ENCODE measurements at regions not wholly inside any gene's neighbourhood (a gene's known extent, or its start where the extent isn't known, plus 50 kb on each side); places are given as distances from the start of the nearest gene placed in this dataset.

- DNase-seq (ENCODE audit: extremely low spot score, insufficient read length, low read depth) = peak; percentile 2
- peak; percentile 31 for FAIRE-seq
Measured at GRCh38 chr11:29432719-29433325, 584.0 kb downstream of the KCNA4 start.

DNA sequence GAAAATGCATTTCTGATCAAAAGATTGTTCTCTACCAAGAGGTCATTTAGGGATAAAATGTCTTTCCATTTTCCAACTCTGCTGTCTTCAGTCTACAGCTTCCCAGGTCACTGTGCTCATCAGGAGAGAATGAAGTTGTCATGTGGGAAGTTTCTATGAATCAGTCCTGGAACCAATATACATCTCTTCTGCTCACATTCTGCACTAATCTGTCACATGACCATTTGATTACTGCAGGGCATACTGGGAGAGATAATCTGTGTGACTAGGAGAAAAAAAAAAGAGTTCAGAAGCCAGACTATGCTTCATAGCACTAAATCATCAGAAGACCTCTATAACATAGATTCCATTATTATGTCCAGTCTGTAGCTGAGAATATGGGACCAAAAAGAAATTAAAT, 611.5 kb downstream of the KCNA4 start:
- no peak for DNase-seq (ENCODE audit: extremely low spot score, insufficient read length, low read depth)
- FAIRE-seq = no peak

DNA sequence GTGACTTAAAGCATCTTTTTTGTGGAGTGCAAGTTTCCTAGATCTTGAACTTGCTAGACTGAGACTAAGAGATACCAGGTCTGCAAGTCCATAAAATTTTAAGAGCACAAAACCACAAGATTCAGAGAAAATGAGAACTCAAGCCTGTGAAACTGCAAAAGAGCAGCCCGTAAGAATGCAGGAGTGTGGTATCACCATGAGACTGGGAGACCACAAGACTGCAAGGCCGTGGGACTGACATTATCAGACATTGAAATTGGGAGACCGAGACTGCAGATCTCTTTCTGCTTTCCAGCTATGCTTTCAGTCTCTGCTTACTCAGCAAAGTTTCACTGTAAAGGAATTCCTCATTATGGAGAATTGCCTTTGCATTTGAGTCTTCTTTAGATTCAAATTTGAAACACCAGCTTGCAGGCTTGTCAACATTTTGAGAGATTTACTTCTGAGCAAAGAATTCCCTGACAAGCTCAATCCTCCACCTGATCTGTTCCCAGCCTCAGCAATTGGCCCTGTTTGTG, 621.2 kb downstream of the KCNA4 start:
- no peak for FAIRE-seq

DNA sequence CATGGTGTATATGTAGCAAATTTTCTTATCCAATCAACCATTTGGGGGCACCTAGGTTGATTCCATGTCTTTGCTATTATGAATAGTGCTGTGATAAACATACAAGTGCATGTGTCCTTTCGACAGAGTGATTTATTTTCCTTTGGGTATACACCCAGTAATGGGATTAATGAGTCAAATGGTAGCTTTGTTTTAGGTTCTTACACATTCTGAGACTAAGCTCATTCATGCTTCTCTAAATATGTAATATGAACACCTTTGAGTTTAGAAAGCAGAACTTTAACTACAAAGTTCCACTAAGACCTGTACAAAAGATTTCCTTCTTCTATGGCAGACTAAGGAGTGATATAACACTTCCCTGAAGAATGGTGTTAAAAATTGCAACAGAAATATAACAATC, 627.0 kb downstream of the KCNA4 start:
- FAIRE-seq = no peak
- DNase-seq (ENCODE audit: extremely low spot score, insufficient read length, low read depth) = no peak

More for the DNA sequence above, 621.2 kb downstream of the KCNA4 start:
- no peak for DNase-seq (ENCODE audit: extremely low spot score, insufficient read length, low read depth)

DNA sequence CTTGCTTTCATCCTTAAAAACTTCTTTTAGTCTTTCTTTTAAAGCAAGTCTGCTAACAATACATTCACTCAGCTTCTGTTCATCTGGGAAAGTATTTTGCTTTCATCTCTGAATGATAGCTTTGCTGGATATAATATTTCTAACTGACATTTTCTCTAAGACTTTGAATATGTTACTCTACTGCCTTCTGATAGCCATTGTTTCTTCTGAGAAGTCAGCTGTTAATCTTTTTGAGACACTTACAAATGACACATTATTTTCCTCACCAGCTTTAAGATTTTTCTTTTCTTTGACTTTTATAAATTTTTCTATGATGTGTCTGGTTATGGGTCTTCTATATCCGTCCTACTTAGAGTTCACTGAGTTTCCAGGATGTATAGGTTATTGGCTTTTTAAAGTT, 643.1 kb downstream of the KCNA4 start:
- no peak for DNase-seq (ENCODE audit: extremely low spot score, insufficient read length, low read depth)
- no peak for FAIRE-seq

- no peak for FAIRE-seq
Measured at GRCh38 chr11:29368126-29368525, 648.7 kb downstream of the KCNA4 start.

GRCh38 chr11:29364006-29364405, 652.8 kb downstream of the KCNA4 start:
- no peak for FAIRE-seq
- DNase-seq (ENCODE audit: extremely low spot score, insufficient read length, low read depth) = no peak

More at GRCh38 chr11:29368126-29368525, 648.7 kb downstream of the KCNA4 start:
- no peak for DNase-seq (ENCODE audit: extremely low spot score, insufficient read length, low read depth)

DNA sequence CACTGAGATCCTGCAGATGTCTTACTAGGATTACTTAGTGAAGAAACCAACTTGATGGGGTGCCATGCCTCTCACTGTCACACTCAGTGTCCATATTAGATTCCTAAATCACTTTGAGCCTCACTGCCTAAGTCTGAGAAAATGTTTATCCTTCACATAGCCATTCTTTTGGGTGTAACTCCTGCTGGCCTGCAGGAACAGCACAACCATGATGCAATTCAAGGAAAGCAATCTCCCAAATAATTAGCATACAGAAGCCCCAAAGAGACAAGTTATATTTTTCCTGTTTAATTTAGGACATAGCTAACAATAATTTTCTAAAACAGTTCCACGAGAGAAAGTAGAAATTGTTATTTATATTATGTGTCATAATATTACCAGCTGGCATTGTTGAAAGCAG, 655.5 kb downstream of the KCNA4 start:
- FAIRE-seq (no peak), DNase-seq (ENCODE audit: extremely low spot score, insufficient read length, low read depth) (no peak)

DNA sequence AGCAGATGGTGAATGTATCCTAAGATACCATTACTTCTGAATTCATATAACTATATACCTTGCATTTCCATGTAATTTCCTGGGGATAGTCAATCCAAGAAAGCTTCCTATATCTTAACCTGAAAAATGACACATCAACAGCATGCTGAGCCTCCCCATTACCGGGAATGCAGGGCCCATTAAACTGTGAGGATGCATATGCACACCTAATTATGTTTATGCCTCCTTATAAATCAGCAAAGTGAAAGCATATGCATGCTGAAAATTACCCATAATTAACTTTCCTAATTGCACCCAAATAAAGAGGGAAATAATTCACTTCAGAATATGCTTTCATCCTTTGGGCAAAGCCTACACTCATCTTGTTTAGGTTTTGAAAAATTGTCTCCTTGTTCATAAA, 663.0 kb downstream of the KCNA4 start:
- DNase-seq (ENCODE audit: extremely low spot score, insufficient read length, low read depth) = no peak
- no peak for FAIRE-seq

DNA sequence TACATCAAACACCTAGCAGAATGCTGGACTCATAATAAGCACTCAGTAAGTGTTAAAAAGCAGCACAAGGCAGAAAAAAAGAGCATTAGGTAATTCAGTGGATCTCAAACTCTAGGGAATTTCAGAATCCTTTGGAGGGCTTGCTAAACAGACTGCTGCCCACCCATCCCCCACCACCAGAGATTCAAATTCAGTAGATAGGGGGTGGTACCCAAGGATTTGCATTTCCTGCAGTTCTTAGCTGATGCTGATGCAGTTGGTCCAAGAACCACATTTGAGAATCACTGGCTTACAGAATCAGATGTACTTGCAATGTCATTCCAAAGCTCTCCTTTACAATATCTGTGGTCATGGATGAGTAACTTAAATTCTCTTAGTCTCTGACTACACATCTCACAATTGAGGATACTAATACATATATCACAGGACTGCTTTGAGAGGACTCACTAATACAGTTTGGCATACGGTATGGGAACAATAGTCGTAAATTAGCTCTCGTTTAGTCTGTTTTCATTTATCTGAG, 664.5 kb downstream of the KCNA4 start:
- FAIRE-seq = no peak
- DNase-seq (ENCODE audit: extremely low spot score, insufficient read length, low read depth) = no peak

DNA sequence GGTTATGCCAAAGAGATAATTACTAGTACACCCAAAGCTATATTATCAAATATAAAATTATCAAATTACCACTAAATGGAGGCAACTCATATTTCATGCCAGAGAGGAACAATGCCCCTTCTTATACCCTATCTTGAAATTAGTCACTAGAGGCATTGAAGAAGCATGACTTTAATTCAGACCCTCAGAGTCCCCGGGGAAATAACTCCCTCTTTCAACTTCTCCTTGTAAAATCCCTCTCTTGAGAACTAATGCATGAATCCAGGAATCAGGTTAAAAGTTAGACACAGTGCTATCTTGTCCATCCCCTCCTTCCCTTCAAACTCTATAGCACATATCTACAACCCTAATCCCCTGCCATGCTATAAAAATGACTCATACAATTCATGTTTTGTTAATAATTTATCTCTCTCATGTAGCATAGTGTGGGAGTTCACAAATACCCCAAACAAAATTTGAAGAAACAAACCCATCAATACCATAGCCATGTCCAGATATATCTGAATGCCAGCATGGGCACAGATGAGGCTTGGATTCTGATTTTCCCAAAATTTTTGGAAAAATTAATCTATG, 665.4 kb downstream of the KCNA4 start:
- DNase-seq (ENCODE audit: extremely low spot score, insufficient read length, low read depth) (no peak), FAIRE-seq (no peak)

DNA sequence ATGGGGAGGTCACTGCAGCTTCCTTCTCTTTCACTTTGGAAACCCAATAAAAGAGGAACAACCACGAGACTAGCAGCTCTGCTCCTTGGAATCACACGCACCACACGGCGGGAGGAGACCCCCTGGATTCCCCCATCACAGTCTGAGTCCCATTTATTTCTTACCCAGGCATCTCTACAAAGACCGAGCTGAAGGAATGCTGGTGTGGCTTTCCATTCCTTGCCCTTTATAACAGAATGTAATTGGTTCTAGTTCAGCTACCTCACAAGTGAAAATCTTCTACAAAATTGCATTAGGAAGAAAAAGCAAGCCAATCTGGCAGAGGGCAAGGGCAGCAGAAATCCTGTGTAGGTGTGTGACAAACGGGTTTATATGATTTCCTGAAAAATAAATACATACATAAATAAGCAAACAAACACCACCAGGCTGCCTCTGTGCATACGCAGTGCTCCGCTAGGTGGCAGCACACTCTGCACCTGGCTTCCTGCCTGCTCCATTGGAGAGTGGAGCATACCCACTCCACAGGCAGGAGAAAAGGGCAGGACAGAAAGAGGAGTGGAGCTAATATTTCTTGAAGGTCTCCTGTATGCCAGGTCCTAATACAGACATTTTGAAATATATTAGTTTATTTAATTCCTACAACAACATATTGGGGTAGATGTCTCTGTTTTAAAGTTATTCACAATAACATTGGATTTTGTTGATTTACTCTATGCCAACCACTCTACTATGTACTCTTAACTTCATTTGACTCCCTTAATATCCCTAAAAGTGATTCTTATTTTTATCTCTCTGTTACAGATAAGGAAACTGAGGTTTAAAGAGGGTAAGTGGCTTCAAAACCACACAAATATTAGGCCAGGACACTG, 673.1 kb downstream of the KCNA4 start:
- peak; percentile 75 for FAIRE-seq
- DNase-seq (ENCODE audit: extremely low spot score, insufficient read length, low read depth) = peak; percentile 5

DNA sequence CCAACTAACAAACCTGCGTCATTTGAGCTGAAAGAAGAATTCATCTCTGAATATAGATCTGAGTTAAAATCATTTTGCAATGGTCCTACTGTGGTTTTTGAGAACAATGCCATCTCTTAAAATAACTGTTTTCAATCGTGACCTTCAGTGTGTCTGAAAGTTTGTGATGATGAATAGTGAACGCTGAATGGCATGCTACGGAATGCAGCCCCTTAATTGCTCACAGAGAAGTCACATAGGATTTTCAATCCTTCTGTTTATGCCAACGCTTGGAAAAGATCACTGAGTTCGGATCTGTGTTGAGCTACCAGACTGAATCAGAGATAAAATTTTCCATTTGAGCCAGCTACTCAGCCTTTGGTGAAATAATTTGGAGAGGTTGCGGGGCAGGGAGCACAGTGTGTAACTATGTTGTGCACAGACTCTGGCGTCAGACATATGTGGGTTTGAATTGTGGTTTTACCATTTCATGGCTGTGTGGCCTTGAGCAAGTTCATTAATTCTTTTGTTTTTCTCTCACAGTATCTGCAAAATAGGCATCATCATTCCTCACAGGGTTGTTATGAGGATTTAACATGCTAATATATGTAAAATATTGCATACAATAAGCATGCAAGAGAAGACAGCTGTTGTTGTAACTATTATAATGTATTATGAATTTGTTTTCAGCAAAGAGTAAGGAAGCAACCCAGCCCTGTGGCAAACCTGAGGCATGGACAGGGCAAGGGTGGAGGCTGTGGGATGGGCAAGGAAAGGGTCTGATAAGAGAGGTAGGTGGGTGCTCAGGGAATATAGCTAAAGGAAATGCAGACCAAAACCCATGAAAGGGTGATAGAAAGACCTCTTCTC, 679.9 kb downstream of the KCNA4 start:
- DNase-seq (ENCODE audit: extremely low spot score, insufficient read length, low read depth) = no peak

DNA sequence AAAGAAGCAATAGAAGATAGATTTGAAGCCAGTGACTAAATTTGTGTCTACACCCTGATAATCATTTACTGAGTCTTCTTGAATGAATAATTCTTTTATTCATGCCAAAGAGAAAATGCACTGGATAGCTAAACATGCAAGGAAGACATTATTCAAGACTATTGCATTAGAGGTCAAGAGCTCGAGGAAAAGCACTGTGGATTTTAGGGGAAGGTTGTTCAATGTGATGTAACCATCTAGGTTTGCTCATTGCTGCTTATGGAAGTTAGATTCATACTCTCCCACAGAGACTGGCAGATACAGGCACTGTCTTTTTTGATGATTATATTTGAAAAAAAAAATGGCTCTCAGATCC, 682.1 kb downstream of the KCNA4 start:
- FAIRE-seq = no peak
- DNase-seq (ENCODE audit: extremely low spot score, insufficient read length, low read depth) = no peak

More for the DNA sequence above, 679.9 kb downstream of the KCNA4 start:
- FAIRE-seq = no peak

DNA sequence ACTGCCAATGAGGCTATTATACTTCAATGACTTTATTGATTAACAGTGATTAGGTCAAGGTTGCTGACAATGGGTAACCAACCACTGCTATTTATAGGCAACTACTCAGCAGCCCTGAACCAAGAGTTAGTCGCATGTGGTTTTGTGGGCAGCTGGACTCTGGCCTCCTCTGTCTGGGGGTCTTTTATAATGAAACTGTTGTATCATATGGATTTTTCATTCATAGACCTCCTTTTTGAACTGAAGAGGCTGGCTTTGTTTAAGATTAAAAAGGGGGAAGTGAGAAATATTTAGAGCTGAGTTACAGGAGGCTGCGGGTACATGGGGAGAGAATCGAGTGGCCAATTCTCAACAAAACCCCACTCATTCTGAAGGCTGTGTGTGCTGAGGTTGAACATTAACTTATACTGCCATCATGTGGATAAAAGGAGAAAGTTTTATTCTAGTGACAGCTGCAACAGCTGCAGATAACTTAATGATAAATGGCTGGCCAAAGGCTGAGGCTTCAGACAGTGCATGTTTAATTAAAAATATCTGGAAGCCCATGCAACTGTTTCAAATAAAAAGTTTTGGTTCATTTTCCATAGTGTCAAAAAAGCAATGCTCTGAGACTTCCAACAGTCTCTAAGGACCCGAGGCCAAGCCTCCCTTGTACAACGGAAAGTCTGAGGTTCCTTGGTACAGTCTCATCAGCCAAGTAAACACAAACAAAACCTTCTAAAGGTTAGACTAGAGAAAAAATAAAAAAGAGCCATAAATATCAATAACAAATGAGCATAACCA, 682.6 kb downstream of the KCNA4 start:
- DNase-seq (ENCODE audit: extremely low spot score, insufficient read length, low read depth) = peak; percentile 37
- FAIRE-seq = peak; percentile 90

DNA sequence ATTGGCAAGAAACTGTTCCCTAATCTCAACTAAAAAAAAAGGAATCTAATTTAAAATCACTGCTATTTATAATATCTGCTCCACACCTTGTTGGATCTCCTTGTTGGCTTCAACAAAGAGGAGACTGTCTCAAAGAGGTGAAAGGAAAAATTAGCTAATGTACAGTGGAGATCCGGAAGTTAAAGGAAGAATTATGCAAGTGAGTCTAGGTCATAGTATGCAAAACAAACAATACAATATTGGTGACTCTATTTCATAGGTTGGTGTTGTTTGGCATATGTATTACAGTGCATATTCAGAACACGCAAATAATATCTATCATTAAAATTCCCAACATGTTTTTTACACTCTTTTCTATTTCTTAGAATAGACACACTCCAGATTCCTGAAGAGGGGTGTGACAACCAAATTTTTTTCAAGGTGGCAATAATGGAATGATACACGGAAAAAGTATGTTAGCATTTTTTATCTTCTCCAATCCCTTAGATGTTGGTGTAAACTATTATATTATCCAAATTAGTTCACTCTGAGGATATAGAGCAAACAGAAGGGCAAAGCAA, 685.3 kb downstream of the KCNA4 start:
- FAIRE-seq = no peak
- no peak for DNase-seq (ENCODE audit: extremely low spot score, insufficient read length, low read depth)

GRCh38 chr11:29328961-29329441, 687.8 kb downstream of the KCNA4 start:
- FAIRE-seq = peak; percentile 67
- DNase-seq (ENCODE audit: extremely low spot score, insufficient read length, low read depth) = no peak

GRCh38 chr11:29327891-29328290, 688.9 kb downstream of the KCNA4 start:
- DNase-seq (ENCODE audit: extremely low spot score, insufficient read length, low read depth) = no peak
- FAIRE-seq = no peak

GRCh38 chr11:29326757-29327156, 690.1 kb downstream of the KCNA4 start:
- FAIRE-seq = no peak
- DNase-seq (ENCODE audit: extremely low spot score, insufficient read length, low read depth) = no peak

Measured in GM18507 (cell line).